HFF-Myc (cell line): ENCODE measurements at regions not wholly inside any gene's neighbourhood (a gene's known extent, or its start where the extent isn't known, plus 50 kb on each side); places are given as distances from the start of the nearest gene placed in this dataset.

Source experiments
- DNase-seq: peaks from one replicate; pipeline ENCODE4 v3.0.0-alpha.2; 2011; ENCODE audit warnings: low read depth; ENCODE audit errors: extremely low read depth
- H3K4me3 ChIP-seq: replicated peaks from 2 replicates; pipeline ENCODE4 v1.5.1; 2011; ENCODE audit warnings: low read depth, mild to moderate bottlenecking, control low read depth, low read length
- CTCF ChIP-seq: IDR thresholded peaks from 2 replicates; pipeline ENCODE4 v1.5.1; 2012; ENCODE audit warnings: mild to moderate bottlenecking, low read depth, low read length, control low read depth; ENCODE audit errors: missing control alignments

GRCh38 chr6:147895272-147895671 lies 386.8 kb downstream of the SAMD5 start:
- TF ChIP-seq CTCF, result no peak
- no peak for DNase-seq
- no peak overlapping the region for H3K4me3 ChIP-seq

- TF ChIP-seq CTCF, result no peak
- no peak for DNase-seq
- no peak overlapping the region for H3K4me3 ChIP-seq
Observed at GRCh38 chr6:147900247-147900830, 391.8 kb downstream of the SAMD5 start.

- no peak for TF ChIP-seq CTCF
- DNase-seq, result no peak
- H3K4me3 ChIP-seq, result no peak overlapping the region
Observed at GRCh38 chr6:147903321-147903720, 394.8 kb downstream of the SAMD5 start.

- no peak for TF ChIP-seq CTCF
Observed at GRCh38 chr6:147903931-147904330, 395.4 kb downstream of the SAMD5 start.

GRCh38 chr6:147904416-147904815 lies 395.9 kb downstream of the SAMD5 start:
- no peak for TF ChIP-seq CTCF
- DNase-seq, result no peak
- no peak overlapping the region for H3K4me3 ChIP-seq

More at GRCh38 chr6:147903931-147904330, 395.4 kb downstream of the SAMD5 start:
- DNase-seq, result no peak
- no peak overlapping the region for H3K4me3 ChIP-seq

GRCh38 chr6:147905711-147906110 lies 397.2 kb downstream of the SAMD5 start:
- no peak for DNase-seq
- no peak overlapping the region for H3K4me3 ChIP-seq
- TF ChIP-seq CTCF, result no peak

- no peak for TF ChIP-seq CTCF
- H3K4me3 ChIP-seq, result no peak overlapping the region
Observed at GRCh38 chr6:147906361-147906760, 397.9 kb downstream of the SAMD5 start.

More at GRCh38 chr6:147906361-147906760, 397.9 kb downstream of the SAMD5 start:
- DNase-seq, result no peak
